ENCODE measurements at regions not wholly inside any gene's neighbourhood (a gene's known extent, or its start where the extent isn't known, plus 50 kb on each side); places are given as distances from the start of the nearest gene placed in this dataset.
"Not testable (repeated sequence)": the region's sequence is repeated elsewhere in the genome, so short reads cannot be mapped to it uniquely, and the experiment has no call there.

- H4K20me1 ChIP-seq (ENCODE audit: insufficient read depth, low read length); H3K4me2 ChIP-seq (ENCODE audit: low read length); H3K36me3 ChIP-seq (ENCODE audit: insufficient read depth, low read length); H3K4me3 ChIP-seq (ENCODE audit: low read depth, low read length, poor library complexity, severe bottlenecking); POLR2A ChIA-PET; H3K27ac ChIP-seq (ENCODE audit: low read depth, low read length, poor library complexity, severe bottlenecking); H3K4me1 ChIP-seq (ENCODE audit: insufficient read depth, low read length, poor library complexity, severe bottlenecking); BruUV-seq (replicated peaks); H2AFZ ChIP-seq (ENCODE audit: low read length); H3K9me2 ChIP-seq (ENCODE audit: insufficient read depth, low read length); H3K9me3 ChIP-seq (ENCODE audit: low read length); intact Hi-C loops (cut with micrococcal nuclease; ENCODE audit: unreplicated experiment); DNase-seq (ENCODE audit: low spot score); CTCF ChIA-PET (ENCODE audit: unreplicated experiment); H3K79me2 ChIP-seq (ENCODE audit: insufficient read depth, low read depth, low read length): not testable (repeated sequence)
These were observed 112.4 kb upstream of the RRN3 start for GRCh38 chr16:15206439-15206838.

GRCh38 chr16:15205939-15206338 lies 111.9 kb upstream of the RRN3 start:
- POLR2A ChIA-PET; H3K4me1 ChIP-seq (ENCODE audit: insufficient read depth, low read length, poor library complexity, severe bottlenecking); H3K9me2 ChIP-seq (ENCODE audit: insufficient read depth, low read length); H4K20me1 ChIP-seq (ENCODE audit: insufficient read depth, low read length); H3K9me3 ChIP-seq (ENCODE audit: low read length); H3K4me3 ChIP-seq (ENCODE audit: low read depth, low read length, poor library complexity, severe bottlenecking); H2AFZ ChIP-seq (ENCODE audit: low read length); CTCF ChIA-PET (ENCODE audit: unreplicated experiment); H3K4me2 ChIP-seq (ENCODE audit: low read length); BruUV-seq (replicated peaks); H3K36me3 ChIP-seq (ENCODE audit: insufficient read depth, low read length); DNase-seq (ENCODE audit: low spot score); H3K79me2 ChIP-seq (ENCODE audit: insufficient read depth, low read depth, low read length); H3K27ac ChIP-seq (ENCODE audit: low read depth, low read length, poor library complexity, severe bottlenecking); intact Hi-C loops (cut with micrococcal nuclease; ENCODE audit: unreplicated experiment): not testable (repeated sequence)

- POLR2A ChIA-PET; H2AFZ ChIP-seq (ENCODE audit: low read length): not testable (repeated sequence)
These were observed 110.5 kb upstream of the RRN3 start for GRCh38 chr16:15204571-15204970.

GRCh38 chr16:15192813-15193212 lies 98.7 kb upstream of the RRN3 start:
- H3K9me3 ChIP-seq (ENCODE audit: low read length); H3K4me2 ChIP-seq (ENCODE audit: low read length); DNase-seq (ENCODE audit: low spot score); H3K4me1 ChIP-seq (ENCODE audit: insufficient read depth, low read length, poor library complexity, severe bottlenecking); H3K79me2 ChIP-seq (ENCODE audit: insufficient read depth, low read depth, low read length); H3K27ac ChIP-seq (ENCODE audit: low read depth, low read length, poor library complexity, severe bottlenecking); H3K9me2 ChIP-seq (ENCODE audit: insufficient read depth, low read length); BruUV-seq (replicated peaks); intact Hi-C loops (cut with micrococcal nuclease; ENCODE audit: unreplicated experiment); H3K4me3 ChIP-seq (ENCODE audit: low read depth, low read length, poor library complexity, severe bottlenecking); H3K36me3 ChIP-seq (ENCODE audit: insufficient read depth, low read length); H4K20me1 ChIP-seq (ENCODE audit: insufficient read depth, low read length); POLR2A ChIA-PET; CTCF ChIA-PET (ENCODE audit: unreplicated experiment); H2AFZ ChIP-seq (ENCODE audit: low read length): not testable (repeated sequence)

More at GRCh38 chr16:15204571-15204970, 110.5 kb upstream of the RRN3 start:
- H3K4me1 ChIP-seq (ENCODE audit: insufficient read depth, low read length, poor library complexity, severe bottlenecking); intact Hi-C loops (cut with micrococcal nuclease; ENCODE audit: unreplicated experiment); H4K20me1 ChIP-seq (ENCODE audit: insufficient read depth, low read length); H3K79me2 ChIP-seq (ENCODE audit: insufficient read depth, low read depth, low read length); DNase-seq (ENCODE audit: low spot score); BruUV-seq (replicated peaks); H3K4me3 ChIP-seq (ENCODE audit: low read depth, low read length, poor library complexity, severe bottlenecking); CTCF ChIA-PET (ENCODE audit: unreplicated experiment); H3K9me2 ChIP-seq (ENCODE audit: insufficient read depth, low read length); H3K4me2 ChIP-seq (ENCODE audit: low read length); H3K36me3 ChIP-seq (ENCODE audit: insufficient read depth, low read length); H3K9me3 ChIP-seq (ENCODE audit: low read length); H3K27ac ChIP-seq (ENCODE audit: low read depth, low read length, poor library complexity, severe bottlenecking): not testable (repeated sequence)

GRCh38 chr16:15192197-15192596 lies 98.1 kb upstream of the RRN3 start:
- DNase-seq (ENCODE audit: low spot score); intact Hi-C loops (cut with micrococcal nuclease; ENCODE audit: unreplicated experiment); BruUV-seq (replicated peaks); H3K27ac ChIP-seq (ENCODE audit: low read depth, low read length, poor library complexity, severe bottlenecking); H3K4me2 ChIP-seq (ENCODE audit: low read length); H2AFZ ChIP-seq (ENCODE audit: low read length); H3K4me1 ChIP-seq (ENCODE audit: insufficient read depth, low read length, poor library complexity, severe bottlenecking); H3K9me2 ChIP-seq (ENCODE audit: insufficient read depth, low read length); H3K36me3 ChIP-seq (ENCODE audit: insufficient read depth, low read length); POLR2A ChIA-PET; H4K20me1 ChIP-seq (ENCODE audit: insufficient read depth, low read length); H3K9me3 ChIP-seq (ENCODE audit: low read length); H3K79me2 ChIP-seq (ENCODE audit: insufficient read depth, low read depth, low read length); H3K4me3 ChIP-seq (ENCODE audit: low read depth, low read length, poor library complexity, severe bottlenecking); CTCF ChIA-PET (ENCODE audit: unreplicated experiment): not testable (repeated sequence)

GRCh38 chr16:15189478-15189877 lies 95.4 kb upstream of the RRN3 start:
- H2AFZ ChIP-seq (ENCODE audit: low read length); POLR2A ChIA-PET; H4K20me1 ChIP-seq (ENCODE audit: insufficient read depth, low read length); BruUV-seq (replicated peaks); H3K4me1 ChIP-seq (ENCODE audit: insufficient read depth, low read length, poor library complexity, severe bottlenecking); H3K4me3 ChIP-seq (ENCODE audit: low read depth, low read length, poor library complexity, severe bottlenecking); DNase-seq (ENCODE audit: low spot score); H3K79me2 ChIP-seq (ENCODE audit: insufficient read depth, low read depth, low read length); CTCF ChIA-PET (ENCODE audit: unreplicated experiment); H3K27ac ChIP-seq (ENCODE audit: low read depth, low read length, poor library complexity, severe bottlenecking); intact Hi-C loops (cut with micrococcal nuclease; ENCODE audit: unreplicated experiment); H3K9me2 ChIP-seq (ENCODE audit: insufficient read depth, low read length); H3K36me3 ChIP-seq (ENCODE audit: insufficient read depth, low read length); H3K4me2 ChIP-seq (ENCODE audit: low read length); H3K9me3 ChIP-seq (ENCODE audit: low read length): not testable (repeated sequence)

All from OCI-LY7 (cell line).